IPS-15b (cell line): ENCODE measurements at regions not wholly inside any gene's neighbourhood (a gene's known extent, or its start where the extent isn't known, plus 50 kb on each side); places are given as distances from the start of the nearest gene placed in this dataset.

Source experiments
- H3K27me3 ChIP-seq: one replicate; pipeline ENCODE4 v1.6.1; 2013; ENCODE audit warnings: low read length; ENCODE audit not compliant: control insufficient read depth, insufficient read depth
- H3K36me3 ChIP-seq: one replicate; pipeline ENCODE4 v1.6.1; 2013; ENCODE audit warnings: low read length; ENCODE audit not compliant: control insufficient read depth, insufficient read depth
- H3K4me1 ChIP-seq: one replicate; pipeline ENCODE4 v1.6.1; 2013; ENCODE audit warnings: mild to moderate bottlenecking, low read length; ENCODE audit not compliant: control insufficient read depth, insufficient read depth
- H3K4me3 ChIP-seq: one replicate; pipeline ENCODE4 v1.5.1; 2013; ENCODE audit warnings: low read depth, low read length
- H3K9ac ChIP-seq: one replicate; pipeline ENCODE4 v1.6.1; 2013; ENCODE audit warnings: low read depth, mild to moderate bottlenecking, low read length
- H3K9me3 ChIP-seq: one replicate; pipeline ENCODE4 v1.6.1; 2013; ENCODE audit warnings: mild to moderate bottlenecking, low read length; ENCODE audit not compliant: control insufficient read depth, insufficient read depth

GRCh38 chr10:9274206-9274755, 1219.8 kb downstream of the GATA3 start:
- no peaks in the 10 kb centered on the region for H3K9me3 ChIP-seq
- no peak overlapping the region for H3K9ac ChIP-seq
- H3K36me3 ChIP-seq: no peaks in the 10 kb centered on the region
- H3K4me1 ChIP-seq: no peaks in the 10 kb centered on the region
- no peaks in the 10 kb centered on the region for H3K27me3 ChIP-seq
- no peak overlapping the region for H3K4me3 ChIP-seq

GRCh38 chr10:9275861-9276260, 1221.4 kb downstream of the GATA3 start:
- no peak overlapping the region for H3K9ac ChIP-seq
- no peaks in the 10 kb centered on the region for H3K4me1 ChIP-seq
- no peak overlapping the region for H3K4me3 ChIP-seq
- H3K9me3 ChIP-seq: no peaks in the 10 kb centered on the region
- H3K36me3 ChIP-seq: no peaks in the 10 kb centered on the region
- H3K27me3 ChIP-seq: no peaks in the 10 kb centered on the region

- no peaks in the 10 kb centered on the region for H3K9me3 ChIP-seq
- H3K9ac ChIP-seq: no peak overlapping the region
- no peaks in the 10 kb centered on the region for H3K27me3 ChIP-seq
- no peaks in the 10 kb centered on the region for H3K36me3 ChIP-seq
- no peaks in the 10 kb centered on the region for H3K4me1 ChIP-seq
- no peak overlapping the region for H3K4me3 ChIP-seq
Observed at GRCh38 chr10:9285690-9286089, 1231.2 kb downstream of the GATA3 start.

GRCh38 chr10:9289811-9290210, 1235.3 kb downstream of the GATA3 start:
- Histone ChIP-seq H3K36me3 (no peaks in the 10 kb centered on the region), H3K4me3 (no peak overlapping the region), H3K27me3 (no peaks in the 10 kb centered on the region), H3K9me3 (no peaks in the 10 kb centered on the region), H3K9ac (no peak overlapping the region), H3K4me1 (peaks cover 4% of the 10 kb centered on the region)

GRCh38 chr10:9291081-9291480, 1236.6 kb downstream of the GATA3 start:
- H3K4me3 ChIP-seq: no peak overlapping the region
- H3K9ac ChIP-seq: no peak overlapping the region
- H3K27me3 ChIP-seq: no peaks in the 10 kb centered on the region
- H3K4me1 ChIP-seq: peaks cover 4% of the 10 kb centered on the region
- H3K9me3 ChIP-seq: no peaks in the 10 kb centered on the region
- H3K36me3 ChIP-seq: no peaks in the 10 kb centered on the region

GRCh38 chr10:9294132-9294663, 1239.7 kb downstream of the GATA3 start:
- H3K4me1 ChIP-seq: peaks cover 4% of the 10 kb centered on the region
- H3K9me3 ChIP-seq: no peaks in the 10 kb centered on the region
- H3K9ac ChIP-seq: no peak overlapping the region
- H3K4me3 ChIP-seq: no peak overlapping the region
- no peaks in the 10 kb centered on the region for H3K27me3 ChIP-seq
- no peaks in the 10 kb centered on the region for H3K36me3 ChIP-seq

- H3K9ac ChIP-seq: no peak overlapping the region
- peaks cover 4% of the 10 kb centered on the region for H3K4me1 ChIP-seq
- H3K4me3 ChIP-seq: no peak overlapping the region
- no peaks in the 10 kb centered on the region for H3K36me3 ChIP-seq
- H3K9me3 ChIP-seq: no peaks in the 10 kb centered on the region
- no peaks in the 10 kb centered on the region for H3K27me3 ChIP-seq
Observed at GRCh38 chr10:9294865-9295264, 1240.4 kb downstream of the GATA3 start.

GRCh38 chr10:9296190-9296589, 1241.7 kb downstream of the GATA3 start:
- Histone ChIP-seq H3K4me3 (no peak overlapping the region), H3K4me1 (peaks cover 4% of the 10 kb centered on the region), H3K9me3 (no peaks in the 10 kb centered on the region), H3K9ac (no peak overlapping the region), H3K36me3 (no peaks in the 10 kb centered on the region), H3K27me3 (no peaks in the 10 kb centered on the region)

- Histone ChIP-seq H3K36me3 (no peaks in the 10 kb centered on the region), H3K4me1 (peaks cover 4% of the 10 kb centered on the region), H3K27me3 (no peaks in the 10 kb centered on the region), H3K9me3 (no peaks in the 10 kb centered on the region), H3K9ac (no peak overlapping the region), H3K4me3 (no peak overlapping the region)
Observed at GRCh38 chr10:9297580-9297979, 1243.1 kb downstream of the GATA3 start.

GRCh38 chr10:9299966-9300365, 1245.5 kb downstream of the GATA3 start:
- Histone ChIP-seq H3K27me3 (no peaks in the 10 kb centered on the region), H3K4me1 (no peaks in the 10 kb centered on the region), H3K9me3 (no peaks in the 10 kb centered on the region), H3K36me3 (no peaks in the 10 kb centered on the region), H3K4me3 (no peak overlapping the region), H3K9ac (no peak overlapping the region)

GRCh38 chr10:9301148-9301547, 1246.7 kb downstream of the GATA3 start:
- Histone ChIP-seq H3K4me3 (no peak overlapping the region), H3K36me3 (no peaks in the 10 kb centered on the region), H3K9ac (no peak overlapping the region), H3K9me3 (no peaks in the 10 kb centered on the region), H3K4me1 (no peaks in the 10 kb centered on the region), H3K27me3 (no peaks in the 10 kb centered on the region)

GRCh38 chr10:9301554-9301953, 1247.1 kb downstream of the GATA3 start:
- no peaks in the 10 kb centered on the region for H3K36me3 ChIP-seq
- H3K9me3 ChIP-seq: no peaks in the 10 kb centered on the region
- H3K27me3 ChIP-seq: no peaks in the 10 kb centered on the region
- no peaks in the 10 kb centered on the region for H3K4me1 ChIP-seq
- no peak overlapping the region for H3K4me3 ChIP-seq
- no peak overlapping the region for H3K9ac ChIP-seq
